HS-27A (cell line): ENCODE measurements at regions not wholly inside any gene's neighbourhood (a gene's known extent, or its start where the extent isn't known, plus 50 kb on each side); places are given as distances from the start of the nearest gene placed in this dataset.

Experiments used
- DNase-seq: peaks from one replicate; pipeline ENCODE4 v3.0.0-alpha.2; 2012; ENCODE audit warnings: low read depth, missing footprints

- no peak for DNase-seq
These were observed 73.4 kb upstream of the GAREM1 start for GRCh38 chr18:32544088-32544487.

- DNase-seq: no peak
These were observed 71.6 kb upstream of the GAREM1 start for GRCh38 chr18:32542221-32542798.

DNA sequence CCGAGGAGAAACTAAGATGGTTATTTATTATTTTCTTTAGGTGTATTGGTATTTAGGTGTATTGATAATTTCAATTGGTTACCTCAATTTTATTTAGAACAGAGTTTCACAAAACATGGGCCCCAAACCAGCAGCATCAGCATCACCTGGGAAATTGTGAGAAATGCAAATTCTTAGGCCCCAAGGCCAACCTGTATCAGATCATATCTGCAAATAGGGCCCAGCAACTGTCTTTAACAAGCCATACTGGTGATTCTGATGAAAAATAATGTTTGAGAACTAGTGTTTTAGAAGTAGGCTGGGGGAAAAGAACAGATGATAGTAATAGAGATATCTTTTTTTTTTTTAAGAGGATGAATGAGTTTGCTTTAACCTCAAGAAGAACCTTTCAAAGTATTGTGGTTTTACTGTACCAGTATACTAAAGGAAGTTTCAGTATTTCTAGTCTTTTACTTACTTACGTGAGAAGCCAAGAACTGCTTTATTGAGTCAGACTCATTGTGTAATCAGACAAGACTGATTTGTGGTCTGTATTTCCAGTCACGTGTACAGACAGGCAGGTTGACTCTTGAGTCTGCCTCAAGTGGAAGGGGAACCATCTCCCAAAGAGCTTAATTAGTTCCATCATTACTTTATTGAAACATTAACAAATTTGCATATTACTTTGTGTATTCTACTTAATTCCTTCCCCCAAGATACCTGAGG is 60.4 kb upstream of the GAREM1 start:
- no peak for DNase-seq

DNA sequence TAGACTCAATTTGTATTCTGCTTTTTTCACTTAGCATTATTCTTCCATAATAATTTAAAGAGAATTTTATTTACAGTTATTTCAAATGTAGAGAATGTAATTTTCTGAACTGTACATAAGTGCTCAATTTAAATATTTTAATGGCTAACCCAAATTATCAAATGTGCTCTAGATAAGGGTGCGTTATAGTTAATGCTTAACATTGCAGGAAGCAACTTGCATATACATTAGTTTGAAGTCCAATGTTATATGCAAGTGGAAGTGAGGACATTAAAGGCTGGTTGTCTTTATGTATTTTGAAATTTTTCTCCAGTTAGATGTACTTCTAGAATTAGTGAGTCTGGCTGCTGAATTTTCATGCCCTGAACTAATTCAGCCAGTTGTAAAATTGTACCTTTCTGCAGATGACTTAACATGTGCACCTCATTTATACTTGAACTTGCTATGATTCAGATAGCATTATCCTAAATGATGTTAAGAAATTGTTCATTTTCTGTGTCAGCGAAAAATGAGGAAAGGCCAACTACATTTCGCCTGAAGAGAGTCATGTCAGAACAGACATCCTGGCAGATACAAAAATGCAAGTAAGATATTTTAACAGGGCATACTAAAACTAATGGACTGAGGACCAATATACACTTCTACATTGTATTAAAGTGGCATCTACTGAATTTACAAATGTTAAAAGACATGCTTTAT is 59.2 kb upstream of the GAREM1 start:
- DNase-seq: no peak

DNA sequence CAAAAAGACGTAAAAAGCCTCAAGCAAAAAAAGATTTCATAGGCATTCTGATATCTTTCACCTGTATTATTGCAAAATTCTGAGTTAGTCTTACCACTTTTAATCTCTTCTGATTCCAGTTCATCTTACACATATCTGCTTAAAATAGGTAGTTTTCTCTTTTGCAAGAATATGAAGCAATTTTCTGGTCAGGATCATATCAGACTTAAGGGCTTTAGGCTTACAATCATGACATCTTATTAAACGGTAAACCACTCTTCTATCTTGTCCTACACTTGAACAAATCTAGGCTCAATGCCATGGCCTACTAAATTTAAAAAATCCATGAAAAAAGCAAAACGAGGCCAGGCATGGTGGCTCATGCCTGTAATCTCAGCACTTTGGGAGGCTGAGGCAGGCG is 50.1 kb upstream of the GAREM1 start:
- DNase-seq: no peak
